ENCODE measurements at regions not wholly inside any gene's neighbourhood (a gene's known extent, or its start where the extent isn't known, plus 50 kb on each side); places are given as distances from the start of the nearest gene placed in this dataset.

- H2AK5ac ChIP-seq (ENCODE audit: insufficient read length, low read length) = no peak overlapping the region
- no peak for DNase-seq
- H3K79me1 ChIP-seq (ENCODE audit: insufficient read depth, low read depth, low read length, poor library complexity, severe bottlenecking) = no peaks in the 10 kb centered on the region
- no peak overlapping the region for H4K5ac ChIP-seq (ENCODE audit: insufficient read length, low read depth, low read length)
- TF ChIP-seq CTCF (conservative IDR thresholded peaks at IDR 0.05) = no peak
- H2BK15ac ChIP-seq (ENCODE audit: low read depth, low read length) = no peak overlapping the region
- Mint-ChIP-seq H3K4me3 (no peak overlapping the region), H3K27me3 (ENCODE audit: low read depth) (no peaks in the 10 kb centered on the region), H3K36me3 (ENCODE audit: insufficient read depth in 1 of 3, low read depth in 3 of 3) (no peaks in the 10 kb centered on the region), H3K9me3 (no peaks in the 10 kb centered on the region; a peak in 1 of 5 replicates), H3K4me1 (no peaks in the 10 kb centered on the region), H3K27ac (no peak overlapping the region)
- H2AFZ ChIP-seq (ENCODE audit: low read length) = no peak overlapping the region
- no peaks in the 10 kb centered on the region for H3K4me1 ChIP-seq (ENCODE audit: insufficient read depth, low read length)
- no peak overlapping the region for H2BK5ac ChIP-seq (ENCODE audit: insufficient read length, low read length)
- H3K9me3 ChIP-seq (ENCODE audit: control insufficient read depth, low read depth, low read length) = no peaks in the 10 kb centered on the region
- no peak overlapping the region for H3K4ac ChIP-seq (ENCODE audit: low read depth, low read length)
- H4K20me1 ChIP-seq (ENCODE audit: control insufficient read depth, insufficient read depth, insufficient read length) = no peaks in the 10 kb centered on the region
- H2BK12ac ChIP-seq (ENCODE audit: insufficient read length, low read depth, low read length) = no peak overlapping the region
- no peak overlapping the region for H3K23ac ChIP-seq (ENCODE audit: insufficient read length, low read depth, low read length)
- H3K4me2 ChIP-seq (ENCODE audit: insufficient read depth, insufficient read length, low read length) = no peak overlapping the region
- no peak overlapping the region for H3K27ac ChIP-seq (ENCODE audit: insufficient read length, low read depth, low read length)
- H3K27me3 ChIP-seq (ENCODE audit: insufficient read depth, low read length) = no peaks in the 10 kb centered on the region
- no peak overlapping the region for H3K9ac ChIP-seq (ENCODE audit: extremely low read depth, insufficient read length, low read length)
- no peak overlapping the region for H3K56ac ChIP-seq (ENCODE audit: insufficient read length, low read depth, low read length)
- no peaks in the 10 kb centered on the region for H3K23me2 ChIP-seq (ENCODE audit: insufficient read length, low read depth, low read length, poor library complexity, severe bottlenecking)
- H4K91ac ChIP-seq (ENCODE audit: insufficient read length, low read depth, low read length) = no peak overlapping the region
- no peak overlapping the region for H2BK120ac ChIP-seq (ENCODE audit: low read depth, low read length, poor library complexity, severe bottlenecking)
- H3K79me2 ChIP-seq (ENCODE audit: insufficient read depth, low read length) = no peaks in the 10 kb centered on the region
- no peak overlapping the region for H2BK20ac ChIP-seq (ENCODE audit: low read depth, low read length, poor library complexity, severe bottlenecking)
- no peak overlapping the region for H3T11ph ChIP-seq (ENCODE audit: low read length)
- no peak overlapping the region for H4K8ac ChIP-seq (replicated peaks; ENCODE audit: insufficient read length, low read depth, low read length)
- no peak overlapping the region for H3K14ac ChIP-seq (ENCODE audit: insufficient read depth, low read length)
- H3K18ac ChIP-seq (ENCODE audit: insufficient read length, low read depth, low read length) = no peak overlapping the region
Measured at GRCh38 chr6:121657972-121658371, 222.5 kb downstream of the GJA1 start.

Measured in H9 (cell line).